Central memory CD8-positive, alpha-beta T cell (primary cell): ENCODE measurements at regions not wholly inside any gene's neighbourhood (a gene's known extent, or its start where the extent isn't known, plus 50 kb on each side); places are given as distances from the start of the nearest gene placed in this dataset.

Experiments used
- ATAC-seq: fragments of 150-1000 bp; cut with Tn5 transposase; replicated peaks from 2 replicates; pipeline ENCODE4 v1.10.0; 2022; ENCODE audit warnings: mild to moderate bottlenecking, moderate FRiP score, moderate number of reproducible peaks; ENCODE audit not compliant: poor library complexity, severe bottlenecking; ENCODE audit errors: extremely low read depth
- DNase-seq, 2 donors: peaks; one replicate each; pipeline ENCODE4 v3.0.0; 2021; ENCODE audit warnings: low spot score in 2 of 2
- H3K27ac Mint-ChIP-seq: one replicate; pipeline ENCODE4 v1.8.0; 2022; ENCODE audit warnings: low read depth, mild to moderate bottlenecking, moderate library complexity, mixed read lengths
- H3K27me3 Mint-ChIP-seq: one replicate; pipeline ENCODE4 v1.8.0; 2022; ENCODE audit warnings: mixed read lengths
- H3K36me3 Mint-ChIP-seq: one replicate; pipeline ENCODE4 v1.8.0; 2022; ENCODE audit warnings: mild to moderate bottlenecking, moderate library complexity, mixed read lengths; ENCODE audit not compliant: insufficient read depth
- H3K4me1 Mint-ChIP-seq: one replicate; pipeline ENCODE4 v1.8.0; 2022; ENCODE audit warnings: mixed read lengths
- H3K4me3 Mint-ChIP-seq: one replicate; pipeline ENCODE4 v1.8.0; 2022; ENCODE audit warnings: mild to moderate bottlenecking, moderate library complexity, mixed read lengths
- H3K9me3 Mint-ChIP-seq: one replicate; pipeline ENCODE4 v1.8.0; 2022; ENCODE audit warnings: mixed read lengths

- ATAC-seq (no peak), DNase-seq (no peak)
- no peak overlapping the region for H3K27ac Mint-ChIP-seq
- no peaks in the 10 kb centered on the region for H3K27me3 Mint-ChIP-seq
- no peak overlapping the region for H3K4me3 Mint-ChIP-seq
- no peaks in the 10 kb centered on the region for H3K4me1 Mint-ChIP-seq
- peaks cover 18% of the 10 kb centered on the region for H3K9me3 Mint-ChIP-seq
- no peaks in the 10 kb centered on the region for H3K36me3 Mint-ChIP-seq
Observed at GRCh38 chr6:18842534-18842933, 455.4 kb downstream of the RNF144B start.

- no peaks in the 10 kb centered on the region for H3K36me3 Mint-ChIP-seq
- no peaks in the 10 kb centered on the region for H3K4me1 Mint-ChIP-seq
- no peaks in the 10 kb centered on the region for H3K27me3 Mint-ChIP-seq
- H3K9me3 Mint-ChIP-seq = peaks cover 25% of the 10 kb centered on the region
- no peak for ATAC-seq
- H3K27ac Mint-ChIP-seq = no peak overlapping the region
- no peak for DNase-seq
- H3K4me3 Mint-ChIP-seq = no peak overlapping the region
Observed at GRCh38 chr6:18845896-18846295, 458.7 kb downstream of the RNF144B start.

DNA sequence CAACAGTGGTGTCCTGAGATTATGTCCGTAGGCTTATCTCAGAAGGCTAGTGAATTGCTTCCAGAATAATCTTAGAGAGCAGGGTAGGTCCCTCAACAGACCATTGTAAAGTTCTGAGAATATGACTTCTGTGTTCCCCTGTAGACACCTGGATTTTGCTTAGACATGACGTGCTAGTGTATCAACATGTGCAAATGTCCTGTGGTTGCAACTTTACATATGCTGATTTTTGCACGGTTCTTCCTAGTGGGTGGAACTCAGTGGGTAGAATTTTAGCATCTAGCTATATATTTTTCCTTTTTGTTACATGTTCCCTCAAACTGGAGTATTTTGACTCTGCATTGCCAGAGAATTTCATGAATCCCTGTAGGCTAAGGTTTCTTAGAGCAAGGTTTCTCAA, 459.2 kb downstream of the RNF144B start:
- ATAC-seq = no peak
- no peaks in the 10 kb centered on the region for H3K36me3 Mint-ChIP-seq
- no peak overlapping the region for H3K27ac Mint-ChIP-seq
- no peak overlapping the region for H3K4me3 Mint-ChIP-seq
- peaks cover 25% of the 10 kb centered on the region for H3K9me3 Mint-ChIP-seq
- no peak for DNase-seq
- H3K4me1 Mint-ChIP-seq = no peaks in the 10 kb centered on the region
- no peaks in the 10 kb centered on the region for H3K27me3 Mint-ChIP-seq

DNA sequence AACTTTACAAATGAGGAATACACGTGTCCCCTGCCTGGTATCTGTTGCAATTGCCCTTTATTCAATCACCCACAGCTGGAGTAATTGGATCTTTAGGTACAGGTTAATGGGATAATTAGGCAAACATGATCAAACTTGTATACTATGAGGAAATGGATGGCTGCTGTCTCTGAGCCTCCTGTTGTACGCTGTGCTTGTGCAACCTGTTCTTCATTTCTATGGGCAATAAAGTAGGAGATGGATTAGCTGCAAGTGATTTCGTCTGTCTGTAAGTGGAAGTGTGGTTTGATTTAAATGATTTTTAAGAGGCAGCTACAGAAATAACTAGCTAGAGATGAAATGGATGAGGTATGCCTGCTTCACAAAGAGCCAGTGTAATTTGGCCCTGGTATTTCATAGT, 474.1 kb downstream of the RNF144B start:
- Mint-ChIP-seq H3K27me3 (no peaks in the 10 kb centered on the region), H3K9me3 (peaks cover 37% of the 10 kb centered on the region), H3K4me3 (no peak overlapping the region), H3K4me1 (no peaks in the 10 kb centered on the region), H3K36me3 (no peaks in the 10 kb centered on the region), H3K27ac (no peak overlapping the region)
- no peak for DNase-seq
- no peak for ATAC-seq

- Mint-ChIP-seq H3K9me3 (peaks cover 9% of the 10 kb centered on the region), H3K27ac (no peak overlapping the region), H3K4me3 (no peak overlapping the region), H3K4me1 (no peaks in the 10 kb centered on the region), H3K27me3 (no peaks in the 10 kb centered on the region), H3K36me3 (no peaks in the 10 kb centered on the region)
- no peak for DNase-seq
- ATAC-seq = no peak
Observed at GRCh38 chr6:18883268-18883667, 496.1 kb downstream of the RNF144B start.

DNA sequence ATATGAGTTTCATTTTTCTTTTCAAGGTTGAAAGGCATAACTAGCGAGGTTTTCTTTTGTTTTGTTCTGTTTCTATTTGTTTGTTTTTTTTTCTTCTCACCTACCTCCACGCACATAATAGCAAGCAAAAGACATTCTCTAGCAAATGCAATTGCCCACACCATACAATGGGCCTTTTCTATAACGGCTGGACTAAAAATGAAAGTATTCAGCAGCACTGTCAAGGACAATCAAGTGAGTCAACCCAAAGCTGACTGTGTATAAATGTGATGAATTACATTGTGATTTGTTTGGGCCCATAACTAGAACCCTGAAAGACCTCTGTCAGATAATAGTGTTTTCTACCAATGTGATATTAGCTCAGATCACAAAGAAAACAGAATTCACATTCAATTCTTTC, 496.7 kb downstream of the RNF144B start:
- no peak for ATAC-seq
- no peaks in the 10 kb centered on the region for H3K27me3 Mint-ChIP-seq
- no peak overlapping the region for H3K4me3 Mint-ChIP-seq
- H3K9me3 Mint-ChIP-seq = peaks cover 9% of the 10 kb centered on the region
- no peaks in the 10 kb centered on the region for H3K36me3 Mint-ChIP-seq
- no peak overlapping the region for H3K27ac Mint-ChIP-seq
- H3K4me1 Mint-ChIP-seq = no peaks in the 10 kb centered on the region
- no peak for DNase-seq

GRCh38 chr6:18893540-18894269, 506.6 kb downstream of the RNF144B start:
- DNase-seq = no peak

DNA sequence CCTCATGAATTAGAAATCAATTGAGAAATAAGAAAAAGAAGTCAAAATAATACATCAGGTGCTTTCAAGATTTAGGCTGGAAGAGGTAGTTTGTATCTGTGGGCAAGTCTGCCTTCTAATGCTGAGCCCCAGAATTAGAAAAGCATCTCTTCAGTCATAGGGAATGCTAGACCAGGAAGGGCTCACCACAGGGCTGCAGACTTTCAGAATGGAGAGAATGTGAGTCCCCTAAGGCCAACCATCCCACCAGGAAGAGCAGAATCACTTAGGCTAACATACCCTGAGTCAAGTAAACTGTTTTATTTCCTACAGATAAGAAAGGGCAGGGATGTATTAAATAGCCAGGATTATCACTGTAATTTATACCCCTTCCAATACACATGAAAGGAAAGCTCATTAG, 510.2 kb downstream of the RNF144B start:
- H3K9me3 Mint-ChIP-seq = peaks cover 16% of the 10 kb centered on the region
- ATAC-seq = no peak
- H3K36me3 Mint-ChIP-seq = no peaks in the 10 kb centered on the region
- H3K27me3 Mint-ChIP-seq = no peaks in the 10 kb centered on the region
- no peak for DNase-seq
- H3K4me1 Mint-ChIP-seq = no peaks in the 10 kb centered on the region
- no peak overlapping the region for H3K27ac Mint-ChIP-seq
- H3K4me3 Mint-ChIP-seq = no peak overlapping the region

More at GRCh38 chr6:18893540-18894269, 506.6 kb downstream of the RNF144B start:
- Mint-ChIP-seq H3K9me3 (peaks cover 10% of the 10 kb centered on the region), H3K27me3 (no peaks in the 10 kb centered on the region), H3K36me3 (no peaks in the 10 kb centered on the region), H3K27ac (no peak overlapping the region), H3K4me3 (no peak overlapping the region), H3K4me1 (no peaks in the 10 kb centered on the region)
- ATAC-seq = no peak

- peaks cover 17% of the 10 kb centered on the region for H3K9me3 Mint-ChIP-seq
- no peaks in the 10 kb centered on the region for H3K36me3 Mint-ChIP-seq
- ATAC-seq (no peak), DNase-seq (no peak)
- no peaks in the 10 kb centered on the region for H3K4me1 Mint-ChIP-seq
- H3K4me3 Mint-ChIP-seq = no peak overlapping the region
- no peaks in the 10 kb centered on the region for H3K27me3 Mint-ChIP-seq
- no peak overlapping the region for H3K27ac Mint-ChIP-seq
Observed at GRCh38 chr6:18904681-18905080, 517.5 kb downstream of the RNF144B start.

DNA sequence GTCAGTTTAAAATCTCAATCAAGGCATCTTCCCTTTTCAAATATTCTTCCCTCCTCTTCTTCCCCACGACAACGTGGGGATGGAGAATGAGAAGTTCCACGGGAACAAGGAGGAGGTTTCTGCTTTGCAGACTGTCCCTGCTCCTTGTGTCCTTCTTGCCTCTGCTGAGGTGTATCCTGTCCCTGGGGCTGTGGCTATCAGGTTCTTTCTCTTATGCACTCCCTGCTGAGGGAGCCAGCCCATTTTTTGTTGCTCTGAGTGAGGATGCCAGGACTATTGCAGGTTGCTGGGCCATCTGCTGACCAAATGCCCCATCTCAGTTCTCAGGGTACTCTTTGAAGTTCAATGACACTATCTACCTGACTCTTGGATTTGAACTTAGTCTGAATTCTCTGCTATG, 533.6 kb downstream of the RNF144B start:
- Mint-ChIP-seq H3K27me3 (no peaks in the 10 kb centered on the region), H3K9me3 (peaks cover 21% of the 10 kb centered on the region)
- ATAC-seq = no peak

DNA sequence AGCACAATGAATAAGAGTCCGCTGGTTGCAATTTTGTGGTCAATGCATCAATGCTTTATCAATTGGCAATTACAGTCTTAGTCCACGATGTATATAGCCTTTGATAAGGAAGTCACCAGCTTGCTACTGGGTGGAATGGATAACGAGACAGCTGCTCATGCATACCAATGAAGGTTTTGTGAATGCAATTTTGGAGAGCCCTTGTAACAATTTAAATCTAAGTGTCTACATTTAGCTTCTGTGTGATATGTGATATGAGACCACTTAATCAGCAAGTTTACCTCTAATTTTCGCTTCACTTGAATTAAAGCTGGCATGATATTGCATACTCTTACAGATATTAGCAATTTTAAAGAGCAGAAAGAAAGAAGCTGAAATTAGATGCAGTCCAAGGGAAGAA, 543.9 kb downstream of the RNF144B start:
- no peaks in the 10 kb centered on the region for H3K4me1 Mint-ChIP-seq
- H3K9me3 Mint-ChIP-seq = peaks cover 29% of the 10 kb centered on the region
- DNase-seq (no peak), ATAC-seq (no peak)
- H3K27ac Mint-ChIP-seq = no peak overlapping the region
- peaks cover 2% of the 10 kb centered on the region for H3K36me3 Mint-ChIP-seq
- no peak overlapping the region for H3K4me3 Mint-ChIP-seq
- H3K27me3 Mint-ChIP-seq = no peaks in the 10 kb centered on the region

More for the DNA sequence above, 533.6 kb downstream of the RNF144B start:
- Mint-ChIP-seq H3K4me1 (no peaks in the 10 kb centered on the region), H3K4me3 (no peak overlapping the region), H3K36me3 (no peaks in the 10 kb centered on the region), H3K27ac (no peak overlapping the region)
- no peak for DNase-seq

GRCh38 chr6:18958146-18958545, 571.0 kb downstream of the RNF144B start:
- H3K4me1 Mint-ChIP-seq = no peaks in the 10 kb centered on the region
- H3K27ac Mint-ChIP-seq = no peak overlapping the region
- H3K27me3 Mint-ChIP-seq = no peaks in the 10 kb centered on the region
- no peak for DNase-seq
- H3K4me3 Mint-ChIP-seq = no peak overlapping the region
- no peak for ATAC-seq
- H3K36me3 Mint-ChIP-seq = no peaks in the 10 kb centered on the region
- peaks cover 16% of the 10 kb centered on the region for H3K9me3 Mint-ChIP-seq

DNA sequence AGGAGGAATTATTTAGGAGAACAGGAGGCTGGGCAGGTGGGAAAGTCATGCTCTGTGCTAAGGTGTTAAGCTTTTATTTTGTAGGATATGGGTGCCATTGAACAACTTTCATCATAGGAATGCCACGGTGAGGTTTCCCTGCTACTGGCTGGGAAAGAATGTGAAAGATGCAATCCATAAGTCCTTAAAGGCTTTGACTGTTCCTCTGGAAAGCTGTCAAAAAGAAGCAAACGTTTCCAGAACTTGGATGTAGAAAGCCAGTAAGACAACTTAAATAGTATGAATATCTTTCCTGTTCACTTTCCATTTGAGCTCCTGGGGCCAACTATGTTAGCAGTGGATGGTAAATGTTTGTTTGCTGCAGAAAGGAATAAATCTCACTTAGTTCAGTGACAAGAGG, 574.4 kb downstream of the RNF144B start:
- peaks cover 29% of the 10 kb centered on the region for H3K9me3 Mint-ChIP-seq
- H3K4me3 Mint-ChIP-seq = no peak overlapping the region
- H3K4me1 Mint-ChIP-seq = no peaks in the 10 kb centered on the region
- ATAC-seq (no peak), DNase-seq (no peak)
- H3K27ac Mint-ChIP-seq = no peak overlapping the region
- no peaks in the 10 kb centered on the region for H3K36me3 Mint-ChIP-seq
- no peaks in the 10 kb centered on the region for H3K27me3 Mint-ChIP-seq
